H1 (cell line): ENCODE measurements at regions not wholly inside any gene's neighbourhood (a gene's known extent, or its start where the extent isn't known, plus 50 kb on each side); places are given as distances from the start of the nearest gene placed in this dataset.

ENCODE experiments used
- CTCF ChIA-PET: fragments of 300-600 bp; sonication (Branson Sonifier 250); formaldehyde crosslinking; loops from one replicate; lab custom pipeline; 2021; ENCODE audit not compliant: partially characterized antibody; lab: Charles Lee
- POLR2A ChIA-PET: fragments of 300-600 bp; sonication (Branson Sonifier 250); formaldehyde crosslinking; loops from one replicate; lab custom pipeline; 2021; ENCODE audit warnings: inconsistent platforms; ENCODE audit not compliant: partially characterized antibody; lab: Charles Lee
- DNase-seq, 2 experiments: peaks; one replicate each; pipeline versions ENCODE4 v3.0.0 to v3.0.0-alpha.2; 2010 to 2022; ENCODE audit warnings: low spot score in 2 of 2, low read depth in 1 of 2, mixed read lengths in 1 of 2
- FAIRE-seq: peaks from 2 replicates; lab custom pipeline; 2011; peaks lifted over from hg19 to GRCh38; lab: Jason Lieb, UNC
- H2AFZ ChIP-seq: 2 replicates; pipeline ENCODE4 v1.8.1; 2012; ENCODE audit warnings: low read length, inconsistent platforms
- H2AK5ac ChIP-seq: 2 replicates; pipeline ENCODE4 v1.6.1; 2013; ENCODE audit warnings: low read depth, low read length
- H2BK120ac ChIP-seq: replicated peaks from 2 replicates; pipeline ENCODE3; 2013; ENCODE audit warnings: low read depth, low read length, inconsistent platforms
- H2BK12ac ChIP-seq: 2 replicates; pipeline ENCODE4 v1.6.1; 2013; ENCODE audit warnings: low read depth, low read length
- H2BK15ac ChIP-seq: 2 replicates; pipeline ENCODE4 v1.6.1; 2013; ENCODE audit warnings: low read length
- H2BK20ac ChIP-seq: 2 replicates; pipeline ENCODE4 v1.6.1; 2013; ENCODE audit warnings: low read length
- H2BK5ac ChIP-seq: 2 replicates; pipeline ENCODE4 v1.6.1; 2013; ENCODE audit warnings: low read depth, low read length
- H3K14ac ChIP-seq: 2 replicates; pipeline ENCODE4 v1.6.1; 2013; ENCODE audit warnings: inconsistent platforms; ENCODE audit not compliant: insufficient read length
- H3K18ac ChIP-seq: 2 replicates; pipeline ENCODE4 v1.6.1; 2013; ENCODE audit warnings: low read length; ENCODE audit errors: extremely low read depth
- H3K23ac ChIP-seq: 2 replicates; pipeline ENCODE4 v1.6.1; 2013; ENCODE audit warnings: inconsistent platforms; ENCODE audit not compliant: insufficient read length
- H3K23me2 ChIP-seq: 2 replicates; pipeline ENCODE4 v1.6.1; 2013; ENCODE audit warnings: low read depth, low read length
- H3K27ac ChIP-seq: 2 replicates; pipeline ENCODE4 v1.6.1; 2011; ENCODE audit warnings: low read depth, low read length, inconsistent platforms
- H3K27me3 ChIP-seq, 4 experiments: replicated peaks in 1 of 4; 1 replicate in 1 of 4; 2 replicates in 3 of 4; pipeline versions ENCODE4 v1.6.1 to v1.8.1; 2011 to 2013; ENCODE audit warnings: low read length in 3 of 4, mild to moderate bottlenecking in 3 of 4, inconsistent platforms in 2 of 4, mixed read lengths in 2 of 4, moderate library complexity in 1 of 4; ENCODE audit not compliant: control insufficient read depth in 3 of 4, insufficient read depth in 3 of 4; ENCODE audit errors: extremely low read depth in 1 of 4
- H3K36me3 ChIP-seq, 4 experiments: 2 replicates each; pipeline versions ENCODE4 v1.6.1 to v1.8.1; 2011 to 2013; ENCODE audit warnings: mild to moderate bottlenecking in 4 of 4, low read length in 3 of 4, moderate library complexity in 2 of 4, control low read depth in 1 of 4, inconsistent platforms in 1 of 4; ENCODE audit not compliant: insufficient read depth in 4 of 4, control insufficient read depth in 2 of 4
- H3K4ac ChIP-seq: replicated peaks from 2 replicates; pipeline ENCODE3; 2013; ENCODE audit warnings: low read length, low read depth, mixed read lengths, inconsistent platforms; ENCODE audit not compliant: insufficient read length
- H3K4me1 ChIP-seq, 4 experiments: replicated peaks in 1 of 4; 1 replicate in 1 of 4; 2 replicates in 3 of 4; pipeline versions ENCODE4 v1.6.1 to v1.8.1; 2011 to 2013; ENCODE audit warnings: low read length in 3 of 4, inconsistent platforms in 2 of 4, mixed read lengths in 1 of 4; ENCODE audit not compliant: insufficient read depth in 4 of 4, control insufficient read depth in 3 of 4
- H3K4me2 ChIP-seq, 2 experiments: 2 replicates each; pipeline versions ENCODE4 v1.6.1 to v1.8.1; 2011 to 2013; ENCODE audit warnings: low read depth in 2 of 2, low read length in 2 of 2, control low read depth in 1 of 2, inconsistent platforms in 1 of 2, mild to moderate bottlenecking in 1 of 2; ENCODE audit not compliant: insufficient read depth in 1 of 2
- H3K4me3 ChIP-seq, 4 experiments: fragments of 200-600, 300-600 bp in 1 of 4; sonication (generic), shearing (Covaris generic), sonication (Bioruptor Twin) in 1 of 4; 2 replicates each; pipeline versions ENCODE4 v1.5.1 to v1.8.1; 2011 to 2016; ENCODE audit warnings: low read length in 4 of 4, low read depth in 3 of 4, control low read depth in 2 of 4, inconsistent platforms in 2 of 4, mild to moderate bottlenecking in 2 of 4, mixed read lengths in 1 of 4, moderate library complexity in 1 of 4; ENCODE audit not compliant: insufficient read depth in 2 of 4; ENCODE audit errors: extremely low read depth in 1 of 4
- H3K56ac ChIP-seq: replicated peaks from 2 replicates; pipeline ENCODE3; 2013; ENCODE audit warnings: low read depth, mild to moderate bottlenecking, mixed read lengths, low read length, inconsistent platforms; ENCODE audit not compliant: insufficient read length
- H3K79me1 ChIP-seq: 2 replicates; pipeline ENCODE4 v1.6.1; 2013; ENCODE audit warnings: low read depth, low read length, control low read depth
- H3K79me2 ChIP-seq, 2 experiments: 2 replicates each; pipeline versions ENCODE4 v1.6.1 to v1.8.1; 2012 to 2013; ENCODE audit warnings: low read length in 2 of 2, mild to moderate bottlenecking in 2 of 2, inconsistent platforms in 1 of 2; ENCODE audit not compliant: insufficient read depth in 2 of 2, control insufficient read depth in 1 of 2
- H3K9ac ChIP-seq, 4 experiments: replicated peaks in 1 of 4; 1 replicate in 1 of 4; 2 replicates in 3 of 4; pipeline versions ENCODE4 v1.6.1 to v1.8.1; 2011 to 2013; ENCODE audit warnings: low read depth in 3 of 4, low read length in 3 of 4, control low read depth in 2 of 4, mild to moderate bottlenecking in 2 of 4, moderate library complexity in 2 of 4, inconsistent platforms in 1 of 4; ENCODE audit errors: extremely low read depth in 1 of 4
- H3K9me3 ChIP-seq, 2 experiments: 2 replicates each; pipeline versions ENCODE4 v1.6.1 to v1.8.1; 2012 to 2013; ENCODE audit warnings: mild to moderate bottlenecking in 2 of 2, moderate library complexity in 2 of 2, control low read depth in 1 of 2, inconsistent platforms in 1 of 2, low read depth in 1 of 2, low read length in 1 of 2, mixed read lengths in 1 of 2; ENCODE audit not compliant: insufficient read depth in 2 of 2
- H4K20me1 ChIP-seq, 2 experiments: replicated peaks in 1 of 2; 2 replicates each; pipeline versions ENCODE3 to v1.8.1; 2011 to 2013; ENCODE audit warnings: inconsistent platforms in 2 of 2, low read length in 2 of 2, mild to moderate bottlenecking in 1 of 2; ENCODE audit not compliant: insufficient read depth in 2 of 2, control insufficient read depth in 1 of 2
- H4K5ac ChIP-seq: 2 replicates; pipeline ENCODE4 v1.6.1; 2013; ENCODE audit warnings: low read length, low read depth, mixed read lengths, inconsistent platforms; ENCODE audit not compliant: insufficient read length
- H4K8ac ChIP-seq: 2 replicates; pipeline ENCODE4 v1.8.0; 2013; ENCODE audit warnings: mild to moderate bottlenecking, moderate library complexity, low read length, inconsistent platforms; ENCODE audit not compliant: insufficient read depth; ENCODE audit errors: extremely low read depth
- H4K91ac ChIP-seq: replicated peaks from 2 replicates; pipeline ENCODE3; 2013; ENCODE audit warnings: low read length, mixed read lengths, inconsistent platforms; ENCODE audit not compliant: insufficient read length
- SP4 ChIP-seq: IDR thresholded peaks from 2 replicates; pipeline ENCODE4 v1.6.1; 2012; ENCODE audit warnings: low read length, inconsistent platforms
- WGBS, 2 experiments: shearing (Covaris generic) in 1 of 2; methylation state at CpG; one replicate each; pipeline versions ENCODE4 v1.1.6 to v1.1.7; 2013 to 2015; ENCODE audit warnings: low lambda C conversion rate in 2 of 2, mixed read lengths in 2 of 2, inconsistent platforms in 1 of 2, low coverage in 1 of 2, missing lambda C conversion rate in 1 of 2; ENCODE audit not compliant: insufficient replicate concordance in 2 of 2, insufficient coverage in 1 of 2, insufficient read length in 1 of 2; ENCODE audit errors: extremely low coverage in 1 of 2, missing lambda C conversion rate in 1 of 2; 5-methylcytosine and 5-hydroxymethylcytosine counted together
- TF ChIP-seq, protein P1 (sequence below): IDR thresholded peaks from 2 replicates; pipeline ENCODE4 v1.6.1; 2012; ENCODE audit warnings: inconsistent platforms
- TF ChIP-seq, protein P2 (sequence below): IDR thresholded peaks from 2 replicates; pipeline ENCODE4 v1.6.1; 2012; ENCODE audit warnings: low read length, inconsistent platforms

GRCh38 chr4:66023061-66023460 is 352.8 kb upstream of the EPHA5 start:
- Histone ChIP-seq H3K4me1 (no peaks in the 10 kb centered on the region), H4K20me1 (no peaks in the 10 kb centered on the region), H3K56ac (no peak overlapping the region), H3K9ac (no peak overlapping the region), H2AK5ac (no peak overlapping the region), H3K4ac (no peak overlapping the region), H3K14ac (no peak overlapping the region), H3K23ac (no peak overlapping the region), H3K27me3 (no peaks in the 10 kb centered on the region), H3K79me2 (no peaks in the 10 kb centered on the region), H2BK12ac (no peak overlapping the region), H3K9me3 (0 out of 4 replicates have a peak, but pooled peaks cover 0 to 2% of the 10 kb centered on the region in 2 experiments), H4K8ac (no peak overlapping the region), H3K23me2 (no peaks in the 10 kb centered on the region), H4K91ac (no peak overlapping the region), H2BK5ac (no peak overlapping the region), H3K4me2 (no peak overlapping the region), H2BK20ac (no peak overlapping the region), H3K18ac (no peak overlapping the region), H3K36me3 (no peaks in the 10 kb centered on the region), H3K27ac (no peak overlapping the region), H2AFZ (no peak overlapping the region), H2BK120ac (no peak overlapping the region), H2BK15ac (no peak overlapping the region), H3K79me1 (no peaks in the 10 kb centered on the region), H4K5ac (no peak overlapping the region), H3K4me3 (no peak overlapping the region)
- ChIA-PET CTCF (no interaction called here), POLR2A (no interaction called here)
- DNase-seq = no peak
- WGBS, 2 experiments = 73% methylated on average over 1 of the region's 1 CpG; no CpG with 5 or more reads in 1 of the 2 experiments
- FAIRE-seq = no peak
- TF ChIP-seq, protein P1, sequence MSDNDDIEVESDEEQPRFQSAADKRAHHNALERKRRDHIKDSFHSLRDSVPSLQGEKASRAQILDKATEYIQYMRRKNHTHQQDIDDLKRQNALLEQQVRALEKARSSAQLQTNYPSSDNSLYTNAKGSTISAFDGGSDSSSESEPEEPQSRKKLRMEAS = no peak
- TF ChIP-seq, protein P2, sequence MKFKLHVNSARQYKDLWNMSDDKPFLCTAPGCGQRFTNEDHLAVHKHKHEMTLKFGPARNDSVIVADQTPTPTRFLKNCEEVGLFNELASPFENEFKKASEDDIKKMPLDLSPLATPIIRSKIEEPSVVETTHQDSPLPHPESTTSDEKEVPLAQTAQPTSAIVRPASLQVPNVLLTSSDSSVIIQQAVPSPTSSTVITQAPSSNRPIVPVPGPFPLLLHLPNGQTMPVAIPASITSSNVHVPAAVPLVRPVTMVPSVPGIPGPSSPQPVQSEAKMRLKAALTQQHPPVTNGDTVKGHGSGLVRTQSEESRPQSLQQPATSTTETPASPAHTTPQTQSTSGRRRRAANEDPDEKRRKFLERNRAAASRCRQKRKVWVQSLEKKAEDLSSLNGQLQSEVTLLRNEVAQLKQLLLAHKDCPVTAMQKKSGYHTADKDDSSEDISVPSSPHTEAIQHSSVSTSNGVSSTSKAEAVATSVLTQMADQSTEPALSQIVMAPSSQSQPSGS = no peak
- no peak for TF ChIP-seq SP4
